PC-9 (cell line): ENCODE measurements at regions not wholly inside any gene's neighbourhood (a gene's known extent, or its start where the extent isn't known, plus 50 kb on each side); places are given as distances from the start of the nearest gene placed in this dataset.

ENCODE experiments used
- BruUV-seq: library from RNA; stranded (reverse); fragments of 400-500 nt; replicated peaks from 2 replicates; lab custom pipeline; 2021; lab: Mats Ljungman, UMichigan
- CTCF ChIA-PET: fragments of 300-600 bp; sonication (Branson Sonifier 250); formaldehyde crosslinking; loops from one replicate; lab custom pipeline; 2022; ENCODE audit warnings: antibody characterized with exemption; lab: Charles Lee
- POLR2A ChIA-PET: fragments of 300-600 bp; sonication (Branson Sonifier 250); formaldehyde crosslinking; loops from one replicate; lab custom pipeline; 2022; ENCODE audit warnings: antibody characterized with exemption; ENCODE audit not compliant: unreplicated experiment; lab: Charles Lee
- DNase-seq, 2 experiments: peaks; one replicate each; pipeline versions ENCODE4 v3.0.0 to v3.0.0-alpha.2; 2015 to 2022; ENCODE audit warnings: mixed read lengths in 1 of 2
- H2AFZ ChIP-seq: fragments of 200-600 bp; sonication (generic); 2 replicates; pipeline ENCODE4 v1.8.1; 2017; ENCODE audit warnings: antibody characterized with exemption
- H3F3A ChIP-seq: fragments of 200-600 bp; sonication (generic); 2 replicates; pipeline ENCODE4 v1.8.1; 2017; ENCODE audit warnings: antibody characterized with exemption, mild to moderate bottlenecking, low read depth; ENCODE audit not compliant: insufficient read depth
- H3K27ac ChIP-seq: fragments of 200-600 bp; sonication (generic); 2 replicates; pipeline ENCODE4 v1.6.1; 2016; ENCODE audit warnings: mixed run types
- H3K27me3 ChIP-seq: fragments of 200-600 bp; sonication (generic); 2 replicates; pipeline ENCODE4 v1.6.1; 2016; ENCODE audit warnings: low read depth, mixed run types; ENCODE audit not compliant: insufficient read depth
- H3K36me3 ChIP-seq: fragments of 200-600 bp; sonication (generic); 2 replicates; pipeline ENCODE4 v1.6.1; 2016; ENCODE audit warnings: low read depth, mixed run types
- H3K4me1 ChIP-seq: fragments of 200-600 bp; sonication (generic); replicated peaks from 2 replicates; pipeline ENCODE4 v1.6.1; 2016; ENCODE audit warnings: mixed run types; ENCODE audit not compliant: insufficient read depth
- H3K4me2 ChIP-seq: fragments of 200-600 bp; sonication (generic); 2 replicates; pipeline ENCODE4 v1.6.1; 2017; ENCODE audit warnings: mixed run types
- H3K4me3 ChIP-seq: fragments of 200-600 bp; sonication (generic); 2 replicates; pipeline ENCODE4 v1.6.1; 2016; ENCODE audit warnings: mixed run types
- H3K79me2 ChIP-seq: fragments of 200-600 bp; sonication (generic); 2 replicates; pipeline ENCODE4 v1.6.1; 2017; ENCODE audit warnings: low read depth, mixed run types
- H3K9me2 ChIP-seq: fragments of 200-600 bp; sonication (generic); 2 replicates; pipeline ENCODE4 v1.8.1; 2017; ENCODE audit warnings: mild to moderate bottlenecking; ENCODE audit not compliant: insufficient read depth
- H3K9me3 ChIP-seq: fragments of 200-600 bp; sonication (generic); 2 replicates; pipeline ENCODE4 v1.8.1; 2016; ENCODE audit warnings: low read depth; ENCODE audit not compliant: insufficient read depth
- H4K20me1 ChIP-seq: fragments of 200-600 bp; sonication (generic); 2 replicates; pipeline ENCODE4 v1.8.1; 2017; ENCODE audit not compliant: insufficient read depth
- CTCF ChIP-seq: fragments of 200-600 bp; sonication (generic); conservative IDR thresholded peaks from 2 replicates; pipeline ENCODE4 v1.6.1; 2017; ENCODE audit warnings: mixed run types, antibody characterized with exemption, mild to moderate bottlenecking, moderate library complexity
- EZH2 ChIP-seq: fragments of 200-600 bp; sonication (generic); IDR thresholded peaks from 2 replicates; pipeline ENCODE4 v1.8.0; 2017; ENCODE audit warnings: antibody characterized with exemption, low read depth
- intact Hi-C: fragments of 100-400 bp; cut with micrococcal nuclease; formaldehyde crosslinking; loops from one replicate; pipeline ENCODE4 v1.10.0; 2022; ENCODE audit not compliant: unreplicated experiment

GRCh38 chr13:55761986-55762385, 1378.7 kb upstream of the PRR20A start:
- Histone ChIP-seq H3K9me3 (no peaks in the 10 kb centered on the region), H3K27ac (no peak overlapping the region), H4K20me1 (no peaks in the 10 kb centered on the region), H3K36me3 (no peaks in the 10 kb centered on the region), H3K4me1 (no peaks in the 10 kb centered on the region), H3K4me2 (no peak overlapping the region), H3K9me2 (no peaks in the 10 kb centered on the region), H2AFZ (no peak overlapping the region), H3K27me3 (no peaks in the 10 kb centered on the region), H3F3A (no peaks in the 10 kb centered on the region), H3K79me2 (no peaks in the 10 kb centered on the region), H3K4me3 (no peak overlapping the region)
- intact Hi-C loops: no loop called here
- TF ChIP-seq CTCF (no peak), EZH2 (no peak)
- no peak for DNase-seq
- ChIA-PET CTCF (no interaction called here), POLR2A (no interaction called here)
- no TSS peak for BruUV-seq

GRCh38 chr13:55777612-55778011, 1363.1 kb upstream of the PRR20A start:
- Histone ChIP-seq H3K9me3 (no peaks in the 10 kb centered on the region), H3K4me2 (no peak overlapping the region), H3K4me3 (no peak overlapping the region), H3K9me2 (no peaks in the 10 kb centered on the region), H3F3A (no peaks in the 10 kb centered on the region), H4K20me1 (no peaks in the 10 kb centered on the region), H2AFZ (no peak overlapping the region), H3K79me2 (no peaks in the 10 kb centered on the region), H3K27ac (no peak overlapping the region), H3K4me1 (no peaks in the 10 kb centered on the region), H3K36me3 (no peaks in the 10 kb centered on the region), H3K27me3 (no peaks in the 10 kb centered on the region)
- intact Hi-C loops: no loop called here
- TF ChIP-seq EZH2 (no peak), CTCF (no peak)
- DNase-seq: no peak
- CTCF ChIA-PET: no interaction called here
- POLR2A ChIA-PET: no interaction called here
- no TSS peak for BruUV-seq

- Histone ChIP-seq H3K9me3 (no peaks in the 10 kb centered on the region), H3K4me3 (no peak overlapping the region), H3K27ac (no peak overlapping the region), H3K9me2 (no peaks in the 10 kb centered on the region), H3K4me2 (no peak overlapping the region), H3K4me1 (no peaks in the 10 kb centered on the region), H4K20me1 (no peaks in the 10 kb centered on the region), H2AFZ (no peak overlapping the region), H3F3A (no peaks in the 10 kb centered on the region), H3K27me3 (no peaks in the 10 kb centered on the region), H3K79me2 (no peaks in the 10 kb centered on the region), H3K36me3 (no peaks in the 10 kb centered on the region)
- TF ChIP-seq EZH2: no peak
- no peak for TF ChIP-seq CTCF
- CTCF ChIA-PET: no interaction called here
- DNase-seq: no peak
- intact Hi-C loops: no loop called here
- POLR2A ChIA-PET: no interaction called here
- no TSS peak for BruUV-seq
Measured at GRCh38 chr13:55783841-55784240, 1356.9 kb upstream of the PRR20A start.
